GM19043 (cell line): ENCODE measurements at regions not wholly inside any gene's neighbourhood (a gene's known extent, or its start where the extent isn't known, plus 50 kb on each side); places are given as distances from the start of the nearest gene placed in this dataset.

Experiments
- ATAC-seq: cut with Tn5 transposase; IDR thresholded peaks from one replicate; pipeline ENCODE4 v1.9.1; 2021; ENCODE audit warnings: low read depth; ENCODE audit not compliant: unreplicated experiment

DNA sequence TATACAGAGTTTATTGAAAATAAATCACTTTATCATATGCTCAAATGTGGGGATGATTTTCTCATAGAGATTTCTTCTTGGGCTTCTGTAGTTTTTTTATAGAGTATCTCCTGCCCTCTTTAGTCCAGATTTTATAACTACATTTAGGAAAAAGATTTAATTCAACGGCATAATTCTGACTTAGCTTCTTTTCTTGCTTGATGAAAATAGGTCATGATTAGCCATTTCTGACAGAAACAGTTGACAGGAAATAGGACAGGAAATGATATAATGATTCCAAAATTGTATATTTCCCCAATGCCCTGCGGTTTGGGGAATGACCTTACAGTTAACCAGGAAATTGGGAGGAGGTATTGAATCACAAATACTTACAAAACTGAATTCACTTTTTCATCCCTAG, 1531.9 kb upstream of the ACVR2A start:
- ATAC-seq, result no peak

DNA sequence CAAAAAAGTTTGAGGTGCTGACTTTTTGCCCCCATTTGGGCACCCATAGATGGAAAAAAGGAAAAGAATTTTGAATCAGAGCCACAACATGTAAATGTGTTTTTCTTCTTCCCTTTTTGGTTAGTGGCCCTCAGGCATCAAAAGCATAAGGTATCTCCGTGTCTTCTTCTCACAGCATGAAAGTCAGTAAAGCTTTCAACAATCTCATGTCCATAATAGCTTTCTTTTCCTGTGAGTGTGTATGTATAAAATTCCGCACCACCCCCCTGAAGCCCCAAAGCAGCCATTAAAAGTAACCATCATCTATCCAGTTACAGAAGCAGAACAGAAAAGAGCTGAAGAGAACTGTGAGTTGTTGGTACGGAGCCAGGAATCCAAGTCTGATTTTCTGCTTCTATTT, 1539.7 kb upstream of the ACVR2A start:
- ATAC-seq, result no peak

DNA sequence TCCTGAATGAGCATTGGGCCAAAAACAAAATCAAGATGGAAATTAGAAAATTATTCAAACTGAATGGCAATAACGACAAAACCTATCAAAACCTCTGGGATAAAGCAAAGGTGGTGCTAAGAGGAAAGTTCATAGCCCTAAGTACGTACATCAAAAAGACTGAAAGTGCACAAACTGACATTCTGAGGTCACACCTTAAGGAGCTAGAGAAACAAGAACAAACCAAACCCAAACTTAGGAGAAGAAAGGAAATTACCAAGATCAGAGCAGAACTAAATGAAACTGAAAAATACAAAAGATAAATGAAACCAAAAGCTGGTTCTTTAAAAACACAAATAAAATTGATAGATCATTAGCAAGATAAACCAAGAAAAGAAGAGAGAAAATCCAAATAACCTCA, 1543.5 kb upstream of the ACVR2A start:
- ATAC-seq, result no peak

DNA sequence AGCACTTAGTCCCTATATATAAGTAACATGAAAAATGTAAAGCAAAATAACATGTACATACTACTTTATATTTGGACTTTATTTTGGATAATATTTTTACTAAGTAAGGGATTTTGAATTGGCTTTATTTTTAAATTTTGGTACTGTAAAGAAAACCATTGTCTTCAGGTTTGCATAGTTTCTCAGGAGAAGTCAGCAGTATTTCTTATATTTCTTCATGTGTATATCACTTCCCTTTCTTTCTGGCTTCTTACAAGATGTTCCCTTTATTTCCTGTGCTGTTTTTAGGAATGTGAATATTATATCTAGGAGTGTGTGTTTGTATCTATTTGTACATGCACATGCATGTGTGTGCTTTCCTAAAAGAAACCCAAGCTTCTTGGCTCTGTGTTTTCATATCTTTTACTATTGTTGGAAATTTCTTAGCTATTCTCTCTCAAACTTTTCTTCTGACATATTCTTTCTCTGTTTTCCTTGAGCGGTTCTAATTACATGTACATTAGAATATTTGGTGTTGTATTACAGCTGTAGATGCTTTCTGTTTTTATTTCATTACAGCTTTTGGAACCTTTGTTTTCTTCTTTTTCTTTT, 1549.7 kb upstream of the ACVR2A start:
- ATAC-seq, result no peak

DNA sequence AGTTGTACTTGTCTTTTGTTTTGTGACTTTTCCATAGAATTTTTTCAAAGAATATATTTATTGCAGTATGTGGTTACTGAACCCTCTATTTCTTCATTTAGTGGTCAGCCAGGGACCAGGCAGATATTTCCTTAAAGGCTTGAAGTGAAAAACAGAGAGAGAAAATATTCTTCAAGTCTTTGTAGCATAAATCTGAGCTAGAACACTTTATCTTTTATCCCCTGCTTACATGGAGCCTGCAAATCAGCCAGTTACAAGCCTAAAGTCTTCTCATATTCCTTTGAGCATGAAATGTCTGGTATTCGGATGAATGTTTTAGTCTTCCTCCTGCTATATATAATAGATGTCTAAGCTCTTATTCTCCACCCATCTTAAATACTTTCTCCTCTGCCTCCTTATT, 1557.5 kb upstream of the ACVR2A start:
- no peak for ATAC-seq

DNA sequence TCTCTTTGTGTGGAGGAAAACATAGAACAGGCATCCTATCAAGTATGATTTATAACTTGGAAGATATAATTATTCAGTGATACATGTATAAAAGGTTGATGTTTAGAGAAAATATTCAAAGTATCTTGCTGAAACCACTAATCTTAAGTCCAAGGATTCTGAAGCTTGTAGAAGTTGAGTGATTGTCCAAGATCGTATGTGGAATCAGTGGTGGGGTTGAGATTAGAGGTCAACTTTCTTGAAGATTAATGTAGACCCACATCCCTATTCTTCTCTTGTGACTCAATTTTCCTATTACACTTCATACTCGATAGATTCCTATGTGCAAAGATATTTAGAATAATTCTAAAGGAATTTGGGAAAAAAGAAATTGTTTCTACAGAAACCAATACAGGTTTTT, 1565.9 kb upstream of the ACVR2A start:
- no peak for ATAC-seq

DNA sequence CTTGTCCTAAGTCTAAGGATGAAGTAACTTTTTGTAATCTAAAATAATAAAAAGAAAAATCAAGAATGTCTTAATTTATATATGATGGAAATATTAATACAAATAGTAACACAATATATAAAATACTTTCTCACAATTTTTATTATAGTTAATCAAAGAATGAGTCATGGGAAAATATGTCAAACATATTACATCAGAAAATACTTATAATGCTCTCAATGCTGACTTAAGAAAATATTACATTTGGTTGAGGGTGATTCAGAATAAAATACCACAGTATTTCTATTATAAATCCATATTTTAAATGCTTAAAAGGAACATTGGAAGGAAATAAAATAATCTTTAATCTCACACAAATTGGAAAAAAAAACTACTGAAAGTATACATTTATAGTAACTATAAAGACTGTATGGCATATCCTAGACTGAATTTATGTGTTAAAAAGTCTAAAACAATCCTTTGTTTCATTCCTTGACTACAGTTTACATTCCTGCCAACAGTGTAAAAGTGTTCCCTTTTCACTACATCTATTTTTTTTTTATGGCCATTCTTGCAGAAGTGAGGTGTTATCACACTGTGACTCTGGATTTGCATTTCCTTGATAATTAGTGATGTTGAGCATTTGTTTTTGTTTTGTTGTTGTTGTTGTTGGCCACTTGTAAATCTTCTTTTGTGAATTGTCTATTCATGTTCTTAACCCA, 1573.5 kb upstream of the ACVR2A start:
- ATAC-seq, result no peak

DNA sequence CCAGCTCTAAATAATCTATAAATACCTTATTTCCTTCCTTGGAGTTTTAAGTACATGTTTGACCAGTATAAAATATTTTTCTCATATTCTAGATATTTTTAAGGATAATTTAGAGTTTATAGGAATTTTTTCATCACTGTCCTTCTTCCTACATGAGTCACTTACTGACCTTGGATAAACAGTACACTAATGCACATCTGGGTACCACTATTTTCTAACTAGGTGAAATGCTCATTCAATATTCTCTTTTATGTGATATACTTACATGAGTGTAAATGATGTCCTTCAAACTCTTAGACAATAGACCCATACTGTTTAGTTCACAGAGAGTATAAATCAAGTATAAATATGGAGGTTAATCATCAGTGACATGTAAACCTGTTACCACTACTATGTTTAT, 1574.2 kb upstream of the ACVR2A start:
- no peak for ATAC-seq

DNA sequence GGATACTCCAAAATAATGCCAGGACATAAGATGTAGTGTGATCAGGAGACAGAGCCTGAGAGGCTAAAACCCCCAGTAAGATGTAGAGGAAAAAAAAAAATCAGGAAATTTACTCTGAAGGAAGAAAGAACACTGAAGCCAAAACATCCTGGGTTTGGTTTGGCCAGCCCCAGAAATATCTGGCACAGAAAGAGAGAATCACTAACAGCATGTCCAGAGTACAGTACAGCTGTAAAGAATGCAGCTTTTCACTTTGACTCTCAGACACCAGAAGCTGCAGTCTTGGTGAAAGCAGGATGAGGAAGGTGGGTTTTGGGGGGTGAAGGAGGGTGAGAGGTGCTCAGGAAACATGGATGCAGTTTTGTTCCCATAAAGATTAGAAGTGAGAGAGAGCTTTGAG, 1577.7 kb upstream of the ACVR2A start:
- ATAC-seq, result no peak

DNA sequence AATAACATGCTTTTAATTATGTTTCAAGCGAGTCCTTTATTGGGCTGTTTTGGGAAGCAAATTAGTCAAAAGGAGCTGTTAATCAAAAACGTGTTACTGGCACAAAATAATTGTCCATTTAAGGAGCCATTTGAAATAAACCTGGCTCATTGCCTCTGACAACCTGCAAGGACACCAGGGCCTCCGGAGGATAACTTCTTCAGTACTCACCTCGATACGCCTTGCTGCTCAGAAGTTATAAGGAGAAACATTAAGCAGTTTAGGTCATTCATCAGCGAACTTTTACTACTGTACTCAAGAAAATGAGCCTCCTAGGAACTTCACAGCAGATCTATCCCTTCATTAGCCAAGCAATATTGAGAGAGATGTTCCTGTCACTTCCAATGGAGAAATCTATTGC, 1579.2 kb upstream of the ACVR2A start:
- no peak for ATAC-seq

DNA sequence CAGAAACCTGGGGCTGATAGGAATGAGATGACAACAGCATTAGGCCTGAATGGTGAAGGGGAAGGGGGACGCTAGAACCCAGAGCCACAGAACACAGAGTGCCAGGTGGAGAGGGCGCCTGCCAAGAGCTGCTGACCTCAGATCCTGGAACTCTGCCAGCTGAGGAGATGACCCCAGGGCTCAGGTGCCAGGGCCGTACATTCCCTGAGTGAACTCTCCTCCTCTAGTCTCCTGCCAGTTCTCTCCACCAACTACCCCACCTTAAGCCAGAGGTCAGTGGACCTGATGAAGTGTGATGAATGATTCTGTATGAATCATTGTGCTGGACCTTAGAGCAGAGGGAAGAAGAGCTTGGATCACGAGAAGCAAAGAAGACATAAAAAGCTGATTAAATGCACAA, 1582.2 kb upstream of the ACVR2A start:
- ATAC-seq, result no peak

DNA sequence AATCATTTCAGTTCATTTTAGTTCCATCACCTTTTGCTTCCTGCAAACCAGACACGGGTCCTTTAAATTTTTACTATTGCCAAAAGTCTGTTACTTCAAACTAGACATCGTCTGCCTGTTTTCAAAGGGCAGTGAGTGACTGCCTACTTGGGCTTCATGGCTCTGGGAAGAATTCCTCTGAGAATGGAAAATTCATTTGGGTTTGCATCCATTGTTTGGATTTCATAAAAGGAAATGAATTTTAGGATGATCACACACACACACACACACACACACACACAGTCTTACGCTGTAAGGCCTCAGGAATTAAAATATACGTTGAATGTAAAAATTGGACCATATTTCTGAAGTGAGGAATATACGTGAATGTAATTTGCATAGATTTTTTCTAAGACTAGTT, 1584.3 kb upstream of the ACVR2A start:
- no peak for ATAC-seq

DNA sequence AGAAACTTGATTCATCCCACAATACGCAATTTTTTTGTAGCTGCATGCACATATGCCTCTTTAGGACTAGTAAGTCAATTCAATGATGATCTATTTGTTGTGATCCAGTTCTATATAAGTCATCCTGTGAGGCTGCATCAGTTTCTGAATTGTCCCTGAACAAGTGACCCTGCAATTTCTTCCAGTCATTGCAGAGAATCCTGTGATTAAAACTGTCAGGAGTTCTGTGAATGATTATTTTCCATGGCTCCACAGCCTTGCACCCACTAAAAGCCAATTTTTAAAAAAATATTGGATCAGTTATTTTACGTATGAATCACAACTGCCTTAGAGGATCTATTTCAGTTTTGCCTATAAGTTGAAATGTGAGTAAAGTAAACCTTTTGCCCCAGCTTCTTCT, 1585.0 kb upstream of the ACVR2A start:
- ATAC-seq, result no peak

DNA sequence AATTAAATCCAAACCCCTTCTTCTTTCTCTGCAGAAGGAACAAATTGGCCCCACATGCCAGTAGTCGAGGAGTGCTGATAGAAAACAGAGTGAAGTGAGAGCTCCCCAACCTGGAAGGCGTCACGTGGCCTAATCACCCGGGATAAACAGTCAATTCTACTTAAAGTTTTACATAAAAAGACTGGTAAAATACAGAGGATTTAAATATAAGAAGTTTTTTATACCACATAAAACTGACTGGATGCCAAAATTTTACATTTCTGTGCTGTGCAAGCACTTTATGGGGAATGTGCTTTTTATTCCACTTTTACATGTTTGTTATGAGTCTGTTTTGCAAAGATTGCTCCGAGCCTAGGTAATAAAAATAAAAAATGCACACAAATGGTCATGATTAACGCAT, 1586.8 kb upstream of the ACVR2A start:
- ATAC-seq, result no peak

DNA sequence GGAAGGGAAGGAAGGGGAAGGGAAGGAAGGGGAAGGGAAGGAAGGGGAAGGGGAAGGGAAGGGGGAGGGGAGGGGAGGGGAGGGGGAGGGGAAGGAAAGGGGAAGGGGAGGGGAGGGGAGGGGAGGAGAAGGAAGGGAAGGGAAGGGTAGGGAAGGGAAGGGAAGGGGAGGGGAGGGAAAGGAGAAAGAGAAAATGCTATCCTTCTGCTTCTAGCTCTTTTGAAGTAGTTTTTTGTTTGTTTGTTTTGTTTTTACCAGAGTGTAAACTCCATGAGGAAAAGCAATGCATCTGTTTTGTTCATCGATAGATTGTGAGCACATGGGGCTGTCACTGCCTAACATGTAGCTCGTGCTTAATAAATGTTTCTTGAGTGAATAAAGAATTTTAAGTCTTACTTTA, 1592.7 kb upstream of the ACVR2A start:
- ATAC-seq, result no peak

DNA sequence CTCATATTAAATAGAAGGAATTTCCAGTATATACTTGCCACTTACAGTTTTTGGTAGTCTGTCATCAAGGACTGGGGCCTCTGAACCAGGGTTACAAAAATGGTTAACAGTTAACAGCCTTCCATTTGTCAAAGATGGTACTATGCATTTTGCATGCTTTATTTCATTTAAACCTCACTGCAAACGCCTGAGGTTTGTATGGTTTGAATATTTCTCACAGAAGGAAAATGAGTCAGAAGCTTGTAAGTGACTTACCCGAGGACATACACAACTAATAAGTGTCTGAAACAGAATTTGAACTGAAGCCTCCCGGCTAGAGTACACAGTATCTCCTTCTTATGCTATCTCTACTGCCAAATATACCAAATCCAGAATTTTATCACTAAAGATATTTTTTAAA, 1593.5 kb upstream of the ACVR2A start:
- no peak for ATAC-seq

DNA sequence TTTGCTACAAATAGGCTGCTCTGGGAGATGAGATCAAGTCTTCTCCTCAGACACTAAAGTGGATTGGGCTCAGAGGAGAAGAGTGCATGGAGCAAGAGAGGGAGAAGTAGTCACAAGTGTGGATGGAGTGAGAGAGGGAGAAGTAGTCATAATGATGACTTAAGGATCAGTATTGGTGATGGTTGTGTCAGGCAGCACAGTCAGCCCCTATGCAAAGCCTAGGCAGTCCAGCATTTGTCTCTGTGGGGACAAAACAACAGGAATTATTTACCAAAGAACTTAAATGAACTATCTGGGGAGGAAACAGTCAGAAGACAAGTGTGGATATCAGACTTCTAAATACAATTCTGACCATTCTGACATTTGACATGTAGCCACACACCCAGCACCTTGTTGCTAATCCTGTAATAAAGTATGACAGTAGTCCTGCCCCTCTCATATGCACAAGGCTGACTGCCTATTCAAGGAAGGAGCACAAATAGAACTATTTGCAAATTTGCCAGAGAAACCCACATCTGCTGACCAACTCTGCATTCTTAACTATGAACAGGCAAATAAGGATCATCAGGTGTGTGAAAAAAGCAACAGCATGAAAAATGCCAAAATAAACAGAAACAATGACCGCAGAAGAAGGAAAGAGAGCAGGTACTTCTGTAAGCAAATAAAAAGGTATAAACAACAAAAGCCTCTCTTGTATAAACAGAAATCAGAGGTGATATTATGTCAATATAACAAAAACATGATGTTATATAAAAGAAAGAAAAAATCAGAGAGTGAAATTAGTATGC, 1597.9 kb upstream of the ACVR2A start:
- ATAC-seq, result no peak

DNA sequence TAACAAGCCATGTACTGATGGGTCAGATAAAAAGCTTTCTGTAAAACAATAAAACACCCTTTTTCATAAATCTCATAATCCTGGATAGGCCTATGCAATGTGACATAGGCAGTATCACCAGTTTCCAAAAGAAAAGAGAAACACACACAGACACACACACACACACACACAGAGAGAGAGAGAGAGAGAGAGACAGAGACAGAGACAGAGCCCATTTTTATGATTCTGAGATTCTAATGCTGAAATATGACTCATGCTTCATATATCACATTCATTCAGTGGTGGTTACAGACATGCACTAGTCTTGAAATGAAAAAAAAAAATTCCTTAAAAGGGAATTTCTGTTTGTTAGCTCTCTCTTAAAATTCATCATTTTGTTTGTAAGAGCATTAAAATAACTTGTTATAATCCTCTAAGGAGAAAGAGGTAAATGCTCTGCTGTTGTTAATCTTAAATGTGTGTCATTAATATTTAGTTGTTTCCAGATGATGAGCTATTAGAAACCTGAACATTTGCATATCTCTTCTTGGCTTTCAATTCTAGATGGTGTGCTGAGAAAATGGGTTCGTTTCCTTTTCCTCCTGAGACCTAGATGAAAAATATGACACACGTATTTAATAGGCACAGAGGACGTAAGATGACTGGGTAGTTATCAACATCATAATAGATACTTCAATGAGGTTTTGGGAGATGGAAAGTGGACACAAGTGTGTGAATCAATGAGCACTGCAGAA, 1598.7 kb upstream of the ACVR2A start:
- ATAC-seq, result no peak

DNA sequence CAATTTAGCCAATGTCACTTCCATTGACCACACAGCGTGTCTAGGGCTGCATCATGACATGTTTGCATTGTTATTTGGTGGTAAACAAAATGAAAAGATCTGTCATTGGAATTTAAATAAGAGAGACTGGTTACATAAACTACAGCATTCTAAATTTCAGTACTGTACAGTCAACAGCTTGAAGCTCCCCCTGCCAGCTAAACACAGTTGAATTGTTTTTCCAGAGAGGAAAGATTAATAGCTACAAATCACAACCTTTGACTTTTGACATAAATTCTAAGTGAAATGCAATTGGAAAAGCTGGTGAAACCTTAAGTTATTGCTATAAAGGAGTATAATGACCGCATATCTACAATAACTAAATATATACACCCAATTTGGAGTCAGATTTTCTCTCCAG, 1600.0 kb upstream of the ACVR2A start:
- no peak for ATAC-seq

DNA sequence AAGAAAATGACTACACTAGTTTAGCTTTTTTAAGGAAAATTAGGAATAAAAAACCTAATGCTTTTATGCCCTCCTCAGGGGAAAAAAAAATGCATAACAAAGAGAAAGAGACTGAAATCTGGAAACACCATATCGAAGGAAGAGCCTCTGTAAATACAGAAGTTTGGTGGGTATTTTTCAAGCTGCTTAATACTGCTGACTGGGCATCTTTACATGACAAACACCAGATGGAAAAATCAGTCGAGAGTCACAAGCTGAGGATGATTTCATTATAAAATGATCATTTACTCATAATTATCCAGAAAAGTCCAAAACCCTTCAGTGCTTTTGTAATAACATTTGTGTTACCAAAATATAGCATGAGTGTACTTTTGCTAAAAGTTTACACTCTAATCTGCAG, 1600.7 kb upstream of the ACVR2A start:
- ATAC-seq, result no peak

DNA sequence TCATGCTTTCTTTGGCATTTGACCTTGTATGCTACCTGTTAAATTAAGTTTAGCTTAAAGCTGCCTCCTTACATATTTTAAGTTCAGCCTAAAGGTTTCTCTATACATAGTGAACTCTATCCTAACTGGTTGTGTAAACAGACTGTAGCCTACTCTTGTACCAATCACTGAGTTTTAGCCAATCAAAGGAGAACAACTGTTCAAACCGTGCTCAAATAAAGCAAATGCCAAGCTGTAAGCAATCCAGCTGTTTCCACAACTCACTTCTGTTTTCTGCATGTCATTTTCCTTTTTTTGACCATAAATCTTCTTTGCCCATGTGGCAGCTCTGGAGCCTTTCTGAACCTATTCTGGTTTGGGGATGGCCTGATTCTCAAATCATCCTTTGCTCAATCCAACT, 1603.8 kb upstream of the ACVR2A start:
- no peak for ATAC-seq
